ENCODE measurements at regions not wholly inside any gene's neighbourhood (a gene's known extent, or its start where the extent isn't known, plus 50 kb on each side); places are given as distances from the start of the nearest gene placed in this dataset.

DNA sequence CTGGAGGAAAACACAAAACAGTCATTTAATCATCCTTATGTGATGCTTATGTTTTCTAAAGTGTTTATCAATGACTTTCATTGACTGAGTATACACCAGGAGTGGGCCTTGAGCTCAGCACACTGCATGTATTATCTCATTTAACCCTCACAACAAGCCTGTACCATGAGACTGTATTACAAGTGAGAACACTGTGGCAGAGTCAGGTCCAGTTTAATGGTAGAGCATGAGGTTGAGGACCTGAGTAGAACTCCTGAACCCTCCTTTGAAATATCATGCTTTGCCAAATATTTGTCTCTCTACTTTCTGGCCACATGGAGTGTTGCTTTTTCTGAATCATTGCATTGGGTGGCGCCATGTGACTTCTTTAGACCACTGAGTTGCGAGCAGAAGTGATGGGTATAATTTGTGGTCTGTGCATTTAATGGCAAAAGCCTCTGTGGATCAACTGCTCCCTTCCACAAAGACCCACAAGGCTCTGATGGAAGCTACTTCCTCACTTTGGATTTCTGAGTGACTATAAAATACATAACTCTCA lies 65.0 kb upstream of the SIRPG start:
- Histone ChIP-seq H4K20me1 (replicated peaks; ENCODE audit: control insufficient read depth, extremely low read depth, insufficient read depth, low read length) (no peaks in the 10 kb centered on the region), H3K4me1 (ENCODE audit: control insufficient read depth, extremely low read depth, insufficient read depth, low read length) (no peaks in the 10 kb centered on the region), H3K27ac (ENCODE audit: insufficient read depth, low read depth, low read length) (no peak overlapping the region), H3K36me3 (ENCODE audit: control insufficient read depth in 2 of 2, extremely low read depth in 1 of 2, insufficient read depth in 2 of 2, low read length in 2 of 2) (no peaks in the 10 kb centered on the region), H3K79me2 (ENCODE audit: control insufficient read depth, insufficient read depth, low read length) (no peaks in the 10 kb centered on the region), H3K9me3 (replicated peaks; ENCODE audit: control insufficient read depth, insufficient read depth, low read length) (no peaks in the 10 kb centered on the region), H2AFZ (ENCODE audit: low read depth, low read length) (no peak overlapping the region), H3K9ac (replicated peaks; ENCODE audit: extremely low read depth, insufficient read depth, low read length) (no peak overlapping the region), H3K4me2 (ENCODE audit: insufficient read depth, low read length) (no peak overlapping the region), H3K27me3 (ENCODE audit: control insufficient read depth in 2 of 2, insufficient read depth in 2 of 2, low read length in 2 of 2) (peaks cover 4 to 24% of the 10 kb centered on the region in 2 experiments), H3K9me1 (replicated peaks; ENCODE audit: control insufficient read depth, extremely low read depth, insufficient read depth, low read length) (no peaks in the 10 kb centered on the region), H3K4me3 (replicated peaks in 1 of 3; ENCODE audit: insufficient read depth in 1 of 3, low read depth in 1 of 3, low read length in 3 of 3) (no peak overlapping the region)
- ChIA-PET POLR2A (no interaction called here), CTCF (no interaction called here)
- FAIRE-seq (no peak), DNase-seq (ENCODE audit: low read depth, low spot score) (no peak)
- dilution Hi-C loops (cut with MboI; ENCODE audit: extremely low pct_ligation_motif_present, low sequenced_read_pairs) = no loop called here
- TF ChIP-seq, protein P1, sequence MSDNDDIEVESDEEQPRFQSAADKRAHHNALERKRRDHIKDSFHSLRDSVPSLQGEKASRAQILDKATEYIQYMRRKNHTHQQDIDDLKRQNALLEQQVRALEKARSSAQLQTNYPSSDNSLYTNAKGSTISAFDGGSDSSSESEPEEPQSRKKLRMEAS (IDR thresholded peaks at IDR 0.05; ENCODE audit: insufficient read depth, insufficient read length) = no peak
- TF ChIP-seq FOS (IDR thresholded peaks at IDR 0.05; ENCODE audit: borderline replicate concordance, insufficient read depth, low read length) (no peak), POLR2AphosphoS5 (IDR thresholded peaks at IDR 0.05; ENCODE audit: insufficient read depth, low read depth, low read length) (no peak), GATA2 (IDR thresholded peaks at IDR 0.05; ENCODE audit: insufficient read depth, insufficient read length, low read depth, low read length) (no peak)
- intact Hi-C loops (cut with micrococcal nuclease) = no loop called here
- BruUV-seq (replicated peaks) = no TSS peak

DNA sequence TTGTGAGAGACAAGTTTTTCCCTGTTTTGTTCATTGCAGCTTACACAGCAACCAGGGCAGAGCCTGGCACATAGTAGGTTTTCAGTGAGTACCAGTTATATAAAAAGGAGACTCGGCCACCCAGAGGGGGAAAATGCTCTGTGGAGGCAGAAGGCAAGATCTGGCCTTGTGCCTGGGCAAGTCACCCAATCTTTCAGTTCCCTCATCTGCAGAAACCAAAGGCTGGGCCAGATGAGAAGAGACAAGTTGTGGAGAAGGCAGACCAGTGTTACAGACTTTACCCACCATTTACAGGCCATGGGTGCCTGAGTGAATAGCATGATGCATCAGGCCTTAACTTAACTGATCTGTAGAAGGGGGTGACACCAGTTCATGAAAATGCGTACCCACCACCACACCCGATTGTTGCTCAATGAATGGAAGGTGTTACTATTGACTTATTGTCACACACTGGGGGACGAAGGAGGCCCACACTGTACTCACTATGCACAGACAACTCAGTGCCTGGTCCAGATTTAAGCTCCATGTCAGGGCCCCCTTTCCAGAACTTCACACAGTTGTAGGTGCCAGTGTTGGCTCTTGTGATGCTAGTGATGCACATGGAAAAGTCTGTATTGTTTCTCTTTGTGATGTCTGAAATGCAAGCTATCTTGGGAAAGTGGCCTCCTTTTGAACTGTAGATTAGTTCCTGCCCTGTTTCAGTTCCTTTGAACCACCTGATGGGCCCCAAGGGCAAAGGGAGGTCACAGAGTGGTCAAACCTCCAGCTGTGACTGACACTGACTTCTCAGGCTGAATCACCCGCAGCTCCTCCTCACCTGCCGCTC lies 64.3 kb upstream of the SIRPG start:
- Histone ChIP-seq H3K9me3 (replicated peaks; ENCODE audit: control insufficient read depth, insufficient read depth, low read length) (no peaks in the 10 kb centered on the region), H4K20me1 (replicated peaks; ENCODE audit: control insufficient read depth, extremely low read depth, insufficient read depth, low read length) (no peaks in the 10 kb centered on the region), H3K27me3 (ENCODE audit: control insufficient read depth in 2 of 2, insufficient read depth in 2 of 2, low read length in 2 of 2) (peaks cover 4 to 24% of the 10 kb centered on the region in 2 experiments), H3K9me1 (replicated peaks; ENCODE audit: control insufficient read depth, extremely low read depth, insufficient read depth, low read length) (no peaks in the 10 kb centered on the region), H2AFZ (ENCODE audit: low read depth, low read length) (no peak overlapping the region), H3K4me3 (replicated peaks in 1 of 3; ENCODE audit: insufficient read depth in 1 of 3, low read depth in 1 of 3, low read length in 3 of 3) (no peak overlapping the region), H3K36me3 (ENCODE audit: control insufficient read depth in 2 of 2, extremely low read depth in 1 of 2, insufficient read depth in 2 of 2, low read length in 2 of 2) (no peaks in the 10 kb centered on the region), H3K9ac (replicated peaks; ENCODE audit: extremely low read depth, insufficient read depth, low read length) (no peak overlapping the region), H3K4me1 (ENCODE audit: control insufficient read depth, extremely low read depth, insufficient read depth, low read length) (no peaks in the 10 kb centered on the region), H3K4me2 (ENCODE audit: insufficient read depth, low read length) (no peak overlapping the region), H3K79me2 (ENCODE audit: control insufficient read depth, insufficient read depth, low read length) (no peaks in the 10 kb centered on the region), H3K27ac (ENCODE audit: insufficient read depth, low read depth, low read length) (no peak overlapping the region)
- DNase-seq (ENCODE audit: low read depth, low spot score) (no peak), FAIRE-seq (no peak)
- dilution Hi-C loops (cut with MboI; ENCODE audit: extremely low pct_ligation_motif_present, low sequenced_read_pairs) = no loop called here
- ChIA-PET CTCF (no interaction called here), POLR2A (no interaction called here)
- intact Hi-C loops (cut with micrococcal nuclease) = no loop called here
- no peak for TF ChIP-seq JUN (IDR thresholded peaks at IDR 0.05; ENCODE audit: borderline replicate concordance, insufficient read depth, insufficient read length, low read depth)
- TF ChIP-seq, protein P1 (IDR thresholded peaks at IDR 0.05; ENCODE audit: insufficient read depth, insufficient read length) = no peak
- TF ChIP-seq, protein P2, sequence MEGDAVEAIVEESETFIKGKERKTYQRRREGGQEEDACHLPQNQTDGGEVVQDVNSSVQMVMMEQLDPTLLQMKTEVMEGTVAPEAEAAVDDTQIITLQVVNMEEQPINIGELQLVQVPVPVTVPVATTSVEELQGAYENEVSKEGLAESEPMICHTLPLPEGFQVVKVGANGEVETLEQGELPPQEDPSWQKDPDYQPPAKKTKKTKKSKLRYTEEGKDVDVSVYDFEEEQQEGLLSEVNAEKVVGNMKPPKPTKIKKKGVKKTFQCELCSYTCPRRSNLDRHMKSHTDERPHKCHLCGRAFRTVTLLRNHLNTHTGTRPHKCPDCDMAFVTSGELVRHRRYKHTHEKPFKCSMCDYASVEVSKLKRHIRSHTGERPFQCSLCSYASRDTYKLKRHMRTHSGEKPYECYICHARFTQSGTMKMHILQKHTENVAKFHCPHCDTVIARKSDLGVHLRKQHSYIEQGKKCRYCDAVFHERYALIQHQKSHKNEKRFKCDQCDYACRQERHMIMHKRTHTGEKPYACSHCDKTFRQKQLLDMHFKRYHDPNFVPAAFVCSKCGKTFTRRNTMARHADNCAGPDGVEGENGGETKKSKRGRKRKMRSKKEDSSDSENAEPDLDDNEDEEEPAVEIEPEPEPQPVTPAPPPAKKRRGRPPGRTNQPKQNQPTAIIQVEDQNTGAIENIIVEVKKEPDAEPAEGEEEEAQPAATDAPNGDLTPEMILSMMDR (IDR thresholded peaks at IDR 0.05; ENCODE audit: extremely low read depth in 1 of 2, insufficient read depth in 1 of 2, low read depth in 1 of 2, low read length in 2 of 2) = no peak
- no peak for TF ChIP-seq FOS (IDR thresholded peaks at IDR 0.05; ENCODE audit: borderline replicate concordance, insufficient read depth, low read length)
- TF ChIP-seq MYC (IDR thresholded peaks at IDR 0.05; ENCODE audit: low read depth, low read length) = no peak
- no peak for TF ChIP-seq POLR2A (IDR thresholded peaks at IDR 0.05; ENCODE audit: low read depth, low read length)
- no peak for TF ChIP-seq GATA2 (IDR thresholded peaks at IDR 0.05; ENCODE audit: insufficient read depth, insufficient read length, low read depth, low read length)
- TF ChIP-seq POLR2AphosphoS5 (IDR thresholded peaks at IDR 0.05; ENCODE audit: insufficient read depth, low read depth, low read length) = no peak
- TF ChIP-seq EZH2 (IDR thresholded peaks at IDR 0.05; ENCODE audit: borderline replicate concordance, low read depth, low read length, severe bottlenecking) = no peak
- no TSS peak for BruUV-seq (replicated peaks)

Measured in endothelial cell of umbilical vein (primary cell).